ENCODE measurements at regions not wholly inside any gene's neighbourhood (a gene's known extent, or its start where the extent isn't known, plus 50 kb on each side); places are given as distances from the start of the nearest gene placed in this dataset.

DNA sequence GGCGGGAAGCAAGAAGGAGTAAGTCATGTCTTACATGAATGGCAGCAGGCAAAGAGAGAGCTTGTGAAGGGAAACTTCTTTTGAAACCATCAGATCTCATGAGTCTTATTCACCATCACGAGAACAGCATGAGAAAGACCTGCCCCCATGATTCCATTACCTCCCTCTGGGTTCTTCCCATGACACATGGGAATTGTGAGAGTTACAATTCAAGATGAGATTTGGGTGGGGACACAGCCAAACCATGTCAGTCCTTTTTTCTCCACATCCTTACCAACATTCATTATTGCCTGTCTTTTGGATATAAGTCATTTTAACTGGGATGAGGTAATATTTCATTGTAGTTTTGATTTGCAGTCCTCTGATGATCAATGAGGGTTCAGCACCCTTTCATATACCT, 81.0 kb downstream of the DIRAS3 start:
- Histone ChIP-seq H3K4me3 (ENCODE audit: low read depth, low read length) (no peak overlapping the region), H3K27me3 (ENCODE audit: control insufficient read depth, insufficient read depth, low read length) (no peaks in the 10 kb centered on the region), H3K9me3 (ENCODE audit: control insufficient read depth, insufficient read depth, low read length) (no peaks in the 10 kb centered on the region; the same call in 1 of the 2 replicates), H3K27ac (ENCODE audit: low read depth, low read length) (no peak overlapping the region)
- DNase-seq (ENCODE audit: low read depth, low spot score): no peak
- TF ChIP-seq, protein P1, sequence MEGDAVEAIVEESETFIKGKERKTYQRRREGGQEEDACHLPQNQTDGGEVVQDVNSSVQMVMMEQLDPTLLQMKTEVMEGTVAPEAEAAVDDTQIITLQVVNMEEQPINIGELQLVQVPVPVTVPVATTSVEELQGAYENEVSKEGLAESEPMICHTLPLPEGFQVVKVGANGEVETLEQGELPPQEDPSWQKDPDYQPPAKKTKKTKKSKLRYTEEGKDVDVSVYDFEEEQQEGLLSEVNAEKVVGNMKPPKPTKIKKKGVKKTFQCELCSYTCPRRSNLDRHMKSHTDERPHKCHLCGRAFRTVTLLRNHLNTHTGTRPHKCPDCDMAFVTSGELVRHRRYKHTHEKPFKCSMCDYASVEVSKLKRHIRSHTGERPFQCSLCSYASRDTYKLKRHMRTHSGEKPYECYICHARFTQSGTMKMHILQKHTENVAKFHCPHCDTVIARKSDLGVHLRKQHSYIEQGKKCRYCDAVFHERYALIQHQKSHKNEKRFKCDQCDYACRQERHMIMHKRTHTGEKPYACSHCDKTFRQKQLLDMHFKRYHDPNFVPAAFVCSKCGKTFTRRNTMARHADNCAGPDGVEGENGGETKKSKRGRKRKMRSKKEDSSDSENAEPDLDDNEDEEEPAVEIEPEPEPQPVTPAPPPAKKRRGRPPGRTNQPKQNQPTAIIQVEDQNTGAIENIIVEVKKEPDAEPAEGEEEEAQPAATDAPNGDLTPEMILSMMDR (IDR thresholded peaks at IDR 0.05; ENCODE audit: low read depth, low read length): no peak
- CTCF ChIA-PET: interaction anchor here (0.6 kb wide), 1 partner anchor 11 kb away, joined by 3 read pairs; no protein-coding TSS in a partner anchor
- POLR2A ChIA-PET: no interaction called here

DNA sequence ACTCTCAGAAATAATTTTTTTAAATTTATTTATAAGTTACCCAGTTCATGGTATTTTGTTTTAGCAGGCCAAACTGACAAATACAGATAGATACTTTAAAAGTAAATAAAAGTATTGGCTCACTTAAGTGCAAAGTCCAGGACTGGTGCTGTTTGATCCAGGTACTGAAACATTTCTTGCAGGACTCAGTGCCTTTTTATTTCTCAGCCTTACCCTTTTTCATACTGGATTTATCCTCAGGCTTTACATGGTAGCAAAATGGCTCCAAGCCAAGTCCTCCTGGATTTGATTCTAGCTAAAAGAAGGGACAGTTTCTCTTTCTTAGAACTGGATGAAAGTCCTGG, 83.8 kb downstream of the DIRAS3 start:
- TF ChIP-seq, protein P1 (IDR thresholded peaks at IDR 0.05; ENCODE audit: low read depth, low read length): no peak
- POLR2A ChIA-PET: no interaction called here
- no peak overlapping the region for H3K27ac ChIP-seq (ENCODE audit: low read depth, low read length)

DNA sequence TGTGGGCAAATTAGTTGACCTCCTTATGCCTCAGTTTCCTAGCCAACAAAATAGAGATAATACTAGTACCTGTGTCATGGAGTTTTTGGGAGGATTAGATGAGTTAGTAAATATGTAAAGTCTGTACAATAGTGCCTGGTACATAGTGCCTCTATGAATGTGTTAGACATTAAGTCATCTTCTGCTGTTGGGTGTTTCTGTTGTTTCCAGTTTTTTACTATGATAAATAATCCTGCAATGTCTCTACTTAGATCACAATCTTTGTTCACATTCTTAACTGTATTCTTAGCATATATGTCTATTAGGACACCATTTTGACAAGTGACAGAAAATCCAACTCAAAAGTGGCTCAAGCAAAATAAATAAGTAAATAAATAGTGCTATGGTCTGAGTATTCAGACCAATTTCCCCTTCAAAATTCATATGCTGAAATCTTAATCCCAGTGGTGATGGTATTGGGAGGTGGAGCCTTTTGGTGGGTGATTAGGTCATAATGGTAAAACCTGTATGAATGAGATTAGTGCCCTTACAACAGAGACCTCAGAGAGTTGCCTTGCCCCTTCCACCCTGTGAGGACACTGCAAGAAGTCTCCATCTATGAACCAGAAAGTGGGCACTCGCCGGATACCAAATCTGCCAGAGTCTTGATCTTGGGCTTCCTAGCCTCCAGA, 84.3 kb downstream of the DIRAS3 start:
- TF ChIP-seq, protein P1 (IDR thresholded peaks at IDR 0.05; ENCODE audit: low read depth, low read length): no peak
- Histone ChIP-seq H3K27me3 (ENCODE audit: control insufficient read depth, insufficient read depth, low read length) (no peaks in the 10 kb centered on the region), H3K27ac (ENCODE audit: low read depth, low read length) (no peak overlapping the region), H3K9me3 (ENCODE audit: control insufficient read depth, insufficient read depth, low read length) (peaks cover 10% of the 10 kb centered on the region), H3K4me3 (ENCODE audit: low read depth, low read length) (no peak overlapping the region)
- CTCF ChIA-PET: no interaction called here
- POLR2A ChIA-PET: no interaction called here
- no peak for DNase-seq (ENCODE audit: low read depth, low spot score)

More for the DNA sequence above, 83.8 kb downstream of the DIRAS3 start:
- Histone ChIP-seq H3K4me3 (ENCODE audit: low read depth, low read length) (no peak overlapping the region), H3K27me3 (ENCODE audit: control insufficient read depth, insufficient read depth, low read length) (no peaks in the 10 kb centered on the region), H3K9me3 (ENCODE audit: control insufficient read depth, insufficient read depth, low read length) (peaks cover 10% of the 10 kb centered on the region)
- DNase-seq (ENCODE audit: low read depth, low spot score): no peak
- CTCF ChIA-PET: no interaction called here

DNA sequence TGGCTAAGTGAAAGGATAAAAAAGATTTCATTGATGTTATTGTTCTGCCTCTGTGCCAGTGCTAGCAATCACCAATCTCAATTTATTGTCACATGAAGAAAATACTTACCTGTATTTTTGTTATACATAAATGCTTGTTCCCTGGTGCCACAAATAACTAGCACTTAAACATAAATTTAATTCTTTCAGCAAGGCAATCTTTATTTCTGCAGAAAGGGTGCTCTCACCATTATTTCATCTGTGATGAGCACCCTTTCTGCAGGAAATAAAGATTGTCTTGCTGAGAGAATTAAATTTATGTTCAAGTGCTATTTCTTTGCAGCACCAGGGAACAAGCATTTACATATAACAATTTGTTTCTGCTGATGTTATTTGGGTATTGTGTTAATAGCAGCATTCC, 87.2 kb downstream of the DIRAS3 start:
- Histone ChIP-seq H3K4me3 (ENCODE audit: low read depth, low read length) (no peak overlapping the region), H3K9me3 (ENCODE audit: control insufficient read depth, insufficient read depth, low read length) (peaks cover 10% of the 10 kb centered on the region), H3K27me3 (ENCODE audit: control insufficient read depth, insufficient read depth, low read length) (no peaks in the 10 kb centered on the region), H3K27ac (ENCODE audit: low read depth, low read length) (no peak overlapping the region)
- ChIA-PET CTCF (interaction anchor here (1.4 kb wide), 1 partner anchor 109 kb away, joined by 3 read pairs; no protein-coding TSS in a partner anchor), POLR2A (no interaction called here)
- DNase-seq (ENCODE audit: low read depth, low spot score): no peak
- TF ChIP-seq, protein P1 (IDR thresholded peaks at IDR 0.05; ENCODE audit: low read depth, low read length): no peak

DNA sequence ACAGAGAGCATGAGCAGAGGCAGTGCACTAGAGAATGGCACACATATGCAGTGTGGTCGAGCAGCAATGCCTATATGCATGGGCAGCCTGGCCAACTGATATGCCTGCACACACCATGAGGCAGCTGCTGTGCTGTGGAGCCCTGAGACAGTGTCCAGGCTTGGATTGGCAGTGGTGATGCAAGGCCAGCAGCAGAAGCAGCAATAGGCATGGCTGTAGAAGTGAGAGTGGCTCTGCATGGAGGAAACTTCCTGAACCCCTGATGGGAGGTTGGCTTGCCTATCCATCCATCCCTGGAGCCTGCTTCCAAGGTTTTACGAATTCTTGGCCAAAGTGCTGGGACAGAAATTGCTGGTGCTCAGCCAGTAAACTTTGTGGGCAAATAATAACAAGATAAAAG, 89.7 kb downstream of the DIRAS3 start:
- no peak overlapping the region for H3K4me3 ChIP-seq (ENCODE audit: low read depth, low read length)
- H3K27ac ChIP-seq (ENCODE audit: low read depth, low read length): no peak overlapping the region
- DNase-seq (ENCODE audit: low read depth, low spot score): no peak
- CTCF ChIA-PET: no interaction called here
- H3K27me3 ChIP-seq (ENCODE audit: control insufficient read depth, insufficient read depth, low read length): no peaks in the 10 kb centered on the region
- POLR2A ChIA-PET: no interaction called here
- peaks cover 10% of the 10 kb centered on the region for H3K9me3 ChIP-seq (ENCODE audit: control insufficient read depth, insufficient read depth, low read length)
- TF ChIP-seq, protein P1 (IDR thresholded peaks at IDR 0.05; ENCODE audit: low read depth, low read length): no peak

Data from AG04450 (cell line).